HG02571 (cell line): ENCODE measurements at regions not wholly inside any gene's neighbourhood (a gene's known extent, or its start where the extent isn't known, plus 50 kb on each side); places are given as distances from the start of the nearest gene placed in this dataset.

ENCODE experiments used
- ATAC-seq: cut with Tn5 transposase; IDR thresholded peaks from one replicate; pipeline ENCODE4 v1.9.1; 2021; ENCODE audit warnings: mild to moderate bottlenecking, moderate library complexity; ENCODE audit not compliant: unreplicated experiment

DNA sequence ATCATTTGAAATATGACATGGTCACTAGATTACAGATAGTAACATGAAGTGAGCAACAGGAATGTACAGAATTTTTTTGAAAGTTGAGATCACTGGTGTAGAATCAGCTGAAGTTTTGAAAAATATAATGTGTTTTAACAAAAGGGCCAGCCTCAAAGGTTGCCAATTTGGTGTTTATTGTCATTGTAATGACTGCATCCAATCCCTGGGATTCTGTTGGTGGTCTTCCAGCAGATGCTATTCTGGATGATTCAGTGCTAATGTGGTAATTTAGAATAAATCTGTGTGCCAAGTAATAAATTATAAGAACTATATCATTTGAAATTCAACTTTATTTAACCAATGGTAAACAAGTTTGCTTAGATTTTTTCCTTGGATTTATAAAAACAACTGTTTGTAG, 436.4 kb upstream of the PKN2 start:
- no peak for ATAC-seq

DNA sequence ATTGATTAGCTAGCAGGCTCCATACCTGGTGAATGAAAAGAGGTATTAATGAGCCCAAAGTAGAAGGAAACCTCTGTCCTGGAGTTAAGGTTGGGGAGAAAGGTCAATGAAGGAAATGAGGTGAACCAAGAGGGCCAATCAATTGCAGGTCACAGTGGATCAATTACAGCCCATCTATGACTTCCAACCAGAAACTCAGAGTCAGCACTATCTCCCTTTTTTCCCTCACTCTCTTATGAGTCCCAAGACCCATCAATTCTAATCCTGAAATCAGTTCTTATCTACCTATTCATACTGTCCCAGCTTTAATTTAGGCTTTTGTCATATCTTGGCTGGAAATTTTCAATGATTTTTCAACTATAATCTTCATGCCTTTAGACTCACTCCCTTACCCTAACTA, 433.2 kb upstream of the PKN2 start:
- ATAC-seq: no peak

DNA sequence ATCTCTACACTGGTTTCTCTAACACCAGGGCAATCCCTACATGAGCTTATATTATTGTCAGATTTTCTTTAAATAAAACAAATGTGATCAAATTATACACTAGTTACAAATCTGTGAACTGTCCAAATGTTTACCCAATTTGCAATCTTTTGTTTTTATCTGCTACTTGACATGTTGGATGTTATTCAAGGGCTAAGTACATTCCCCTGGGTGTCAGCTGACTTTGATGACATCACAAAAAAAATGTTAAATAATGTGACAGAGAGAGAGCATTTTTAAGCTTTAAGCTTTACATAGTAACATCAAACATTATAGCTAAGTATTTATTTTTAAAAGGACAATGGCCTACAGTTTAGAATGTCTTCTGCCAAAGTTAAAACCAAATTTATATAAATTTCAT, 431.3 kb upstream of the PKN2 start:
- ATAC-seq: no peak

DNA sequence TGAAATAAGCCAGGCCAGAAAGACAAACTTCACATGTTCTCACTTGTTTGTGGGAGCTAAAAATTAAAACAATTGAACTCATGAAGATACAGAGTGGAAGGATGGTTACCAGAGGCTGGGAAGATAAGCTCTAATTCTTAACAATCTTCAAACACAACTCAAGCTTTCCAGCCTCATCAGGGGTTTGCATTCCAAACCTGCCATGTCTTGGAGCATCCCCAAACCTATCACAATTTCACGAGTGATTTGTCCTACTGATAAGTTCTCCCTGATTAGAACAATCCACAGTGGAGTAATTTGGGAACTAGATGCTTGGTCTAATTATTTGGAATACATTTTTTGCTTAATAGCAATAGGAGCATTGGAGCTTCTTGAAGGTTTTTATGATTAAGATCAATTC, 418.5 kb upstream of the PKN2 start:
- no peak for ATAC-seq

DNA sequence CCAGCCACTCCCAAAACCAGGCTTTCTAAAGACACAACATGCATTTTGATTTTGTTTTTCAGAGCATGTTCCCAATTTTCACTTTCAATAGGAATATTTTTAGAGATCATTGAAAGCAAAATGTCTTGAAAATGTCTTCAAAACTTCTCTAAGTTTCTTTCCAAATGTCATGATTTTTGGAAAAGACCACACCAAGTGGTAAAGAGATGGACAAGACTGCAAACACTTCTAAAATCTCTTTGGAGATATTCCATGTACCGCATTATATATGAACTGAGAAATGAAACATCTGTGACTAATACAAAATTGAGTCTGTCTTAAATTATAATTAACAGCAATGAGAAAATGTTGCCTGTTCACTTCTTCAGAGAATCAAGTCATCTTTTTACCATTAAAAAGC, 418.0 kb upstream of the PKN2 start:
- no peak for ATAC-seq

DNA sequence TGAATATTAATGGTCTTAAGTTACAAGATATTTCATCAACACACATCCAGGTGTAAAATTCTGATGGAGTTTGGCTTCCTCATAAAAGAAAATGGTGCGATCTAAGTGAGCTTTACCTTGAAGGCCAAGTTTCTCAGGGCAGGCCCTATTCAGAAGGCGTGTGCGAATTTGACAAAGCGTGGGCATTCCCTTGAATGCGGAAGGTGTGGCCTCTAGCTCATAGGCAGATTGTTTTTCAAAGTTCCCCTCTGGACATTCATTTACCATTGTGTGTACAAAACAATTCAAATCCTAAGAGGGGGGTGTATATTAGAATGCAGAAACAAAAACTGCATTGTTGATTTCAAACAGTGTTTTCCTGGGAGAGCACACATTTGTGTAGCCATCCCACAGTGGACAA, 411.9 kb upstream of the PKN2 start:
- no peak for ATAC-seq

DNA sequence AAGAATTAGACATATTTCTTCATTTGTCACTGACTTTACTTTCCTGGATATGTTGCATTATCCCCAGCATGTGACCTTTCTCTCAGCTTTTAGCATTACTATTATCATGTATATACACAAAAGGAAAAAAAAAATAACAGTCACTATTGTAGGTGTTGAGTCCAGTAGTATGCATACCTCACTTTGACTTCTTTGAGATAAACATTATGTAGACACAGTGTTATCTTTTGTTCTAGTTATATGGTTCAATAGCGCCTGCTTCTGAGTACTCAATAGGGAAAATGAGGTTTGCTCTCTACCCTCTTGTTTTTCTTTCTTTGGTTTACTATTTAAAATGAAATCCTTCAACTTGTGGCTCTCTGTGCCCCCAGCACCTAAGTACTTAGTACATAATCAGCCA, 409.6 kb upstream of the PKN2 start:
- ATAC-seq: no peak

DNA sequence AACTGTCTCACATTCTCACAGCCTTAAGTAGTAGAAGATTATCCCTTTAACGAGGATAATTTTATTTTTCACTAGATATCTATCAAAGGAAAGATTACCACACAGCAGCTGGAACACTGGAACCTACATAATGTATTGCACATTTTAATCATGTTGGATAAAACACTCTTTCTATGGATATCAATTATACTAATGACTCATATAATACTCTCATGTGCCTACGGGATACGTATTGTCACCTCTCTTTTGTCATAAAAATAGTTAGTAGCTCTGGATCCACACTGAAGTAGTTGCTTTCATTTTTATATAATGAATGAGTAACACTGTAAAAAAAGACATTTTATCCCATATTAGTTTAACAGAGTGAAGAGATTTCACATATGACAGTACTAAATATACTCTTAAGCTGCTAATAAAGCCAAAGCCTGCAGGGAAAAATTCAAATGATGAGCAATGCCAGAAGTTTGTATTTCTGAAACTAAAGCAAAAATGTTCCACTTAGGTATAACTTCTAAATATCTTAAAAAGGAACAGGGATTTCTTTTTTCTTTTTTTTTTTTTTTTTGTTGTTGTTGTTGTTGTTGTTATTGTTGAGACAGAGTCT, 408.7 kb upstream of the PKN2 start:
- ATAC-seq: no peak

DNA sequence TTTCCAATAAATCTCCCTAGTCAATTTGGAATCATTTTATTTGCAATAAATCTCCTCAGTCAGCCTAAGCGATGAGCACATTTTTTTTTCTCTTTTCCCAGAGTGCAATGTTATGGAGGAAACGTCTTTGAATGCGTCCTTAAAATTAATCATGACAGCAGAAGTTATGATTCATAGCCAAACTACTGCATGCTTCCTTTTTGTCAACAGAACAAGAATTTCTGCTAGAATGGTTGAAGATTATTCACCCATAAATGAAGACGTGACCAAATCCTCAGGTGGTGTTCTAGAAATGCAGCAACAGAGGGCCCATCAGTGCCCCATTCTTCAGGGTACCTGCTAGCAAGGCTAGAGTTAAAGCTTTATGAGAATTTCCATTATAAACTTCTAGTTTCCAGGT, 407.9 kb upstream of the PKN2 start:
- ATAC-seq: no peak

DNA sequence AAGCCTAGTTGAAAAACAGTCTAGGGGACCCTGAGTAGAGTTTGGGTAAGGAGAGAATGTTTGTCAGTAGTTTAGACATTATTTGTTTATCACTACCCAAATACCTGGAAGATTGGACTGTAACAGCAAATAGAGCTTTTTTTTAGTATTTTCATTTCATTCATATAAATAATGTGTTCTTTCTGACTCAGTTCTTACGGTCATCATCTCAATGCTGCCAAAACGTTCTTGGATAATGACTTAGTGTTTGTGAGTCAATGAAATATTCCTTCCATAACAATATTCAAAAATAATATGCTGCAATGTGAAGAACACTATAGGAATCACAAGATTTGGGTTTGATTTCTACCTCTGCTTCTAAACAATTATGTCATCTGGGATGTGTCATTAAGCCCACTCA, 400.0 kb upstream of the PKN2 start:
- ATAC-seq: no peak

DNA sequence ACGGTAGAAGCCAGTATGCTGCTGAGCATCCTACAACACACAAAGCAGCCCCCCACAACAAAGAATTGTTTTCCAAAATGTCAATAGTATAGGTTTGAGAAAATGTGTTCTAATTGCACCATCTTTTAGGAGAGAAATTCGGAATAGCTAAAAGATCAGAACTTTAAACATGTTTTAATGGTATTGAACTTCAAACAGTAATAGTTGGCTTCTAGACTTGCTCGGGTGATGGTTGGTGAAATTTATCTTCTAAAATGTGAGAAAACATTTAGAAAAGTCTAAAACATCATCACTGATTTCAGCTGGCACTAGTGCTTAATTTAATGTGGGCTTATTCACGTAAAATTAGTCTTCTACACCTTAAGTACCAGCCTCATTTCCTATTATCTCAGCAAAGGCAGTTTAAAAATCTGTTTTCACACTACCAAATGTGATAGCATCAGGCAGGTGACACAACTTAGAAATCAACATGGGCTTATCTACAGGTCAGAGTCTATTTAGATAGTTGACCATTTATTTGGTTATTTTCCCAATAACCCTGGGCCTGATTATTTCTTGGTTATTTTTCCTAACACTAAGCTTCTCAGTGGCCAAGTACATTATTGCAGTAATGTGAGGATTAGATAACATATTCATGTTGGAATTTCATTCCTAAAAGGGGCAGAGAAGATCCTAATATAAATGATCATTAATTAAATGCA, 399.3 kb upstream of the PKN2 start:
- no peak for ATAC-seq

DNA sequence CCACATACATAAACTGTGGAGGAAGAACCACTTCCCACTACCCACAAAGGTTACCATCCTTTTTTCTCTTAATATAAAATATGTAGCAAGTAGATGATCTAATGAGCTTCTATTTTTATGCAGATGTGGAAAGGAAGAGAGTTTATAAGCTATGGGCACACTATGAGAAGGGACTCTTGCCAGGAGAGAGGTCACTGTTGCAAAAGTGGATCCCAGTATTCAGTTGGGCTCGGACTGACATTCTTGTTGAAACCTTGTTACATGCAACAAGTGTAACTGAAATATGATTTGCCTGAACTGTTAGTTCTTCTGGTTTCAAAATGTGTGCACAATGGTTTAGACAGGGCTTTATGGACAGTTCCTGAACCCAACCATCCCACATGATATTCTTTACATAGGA, 397.4 kb upstream of the PKN2 start:
- ATAC-seq: no peak

DNA sequence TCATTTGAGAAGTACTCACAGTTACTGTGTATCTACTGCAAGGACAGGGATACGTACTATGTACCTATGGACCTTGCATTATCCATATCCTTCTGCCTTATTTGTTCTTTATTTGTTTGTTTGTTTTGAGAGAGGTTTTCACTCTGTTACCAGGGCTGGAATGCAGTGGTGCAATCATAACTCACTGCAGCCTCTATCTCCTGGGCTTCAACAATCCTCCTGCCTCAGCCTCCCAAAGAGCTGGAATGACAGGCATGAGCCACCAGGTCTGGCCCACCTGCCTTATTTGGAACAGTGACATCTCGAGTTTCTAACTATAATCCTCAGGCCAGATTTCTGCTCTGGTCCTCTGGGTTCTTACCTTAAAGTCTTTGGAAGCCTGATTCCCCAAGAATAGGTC, 395.5 kb upstream of the PKN2 start:
- no peak for ATAC-seq

DNA sequence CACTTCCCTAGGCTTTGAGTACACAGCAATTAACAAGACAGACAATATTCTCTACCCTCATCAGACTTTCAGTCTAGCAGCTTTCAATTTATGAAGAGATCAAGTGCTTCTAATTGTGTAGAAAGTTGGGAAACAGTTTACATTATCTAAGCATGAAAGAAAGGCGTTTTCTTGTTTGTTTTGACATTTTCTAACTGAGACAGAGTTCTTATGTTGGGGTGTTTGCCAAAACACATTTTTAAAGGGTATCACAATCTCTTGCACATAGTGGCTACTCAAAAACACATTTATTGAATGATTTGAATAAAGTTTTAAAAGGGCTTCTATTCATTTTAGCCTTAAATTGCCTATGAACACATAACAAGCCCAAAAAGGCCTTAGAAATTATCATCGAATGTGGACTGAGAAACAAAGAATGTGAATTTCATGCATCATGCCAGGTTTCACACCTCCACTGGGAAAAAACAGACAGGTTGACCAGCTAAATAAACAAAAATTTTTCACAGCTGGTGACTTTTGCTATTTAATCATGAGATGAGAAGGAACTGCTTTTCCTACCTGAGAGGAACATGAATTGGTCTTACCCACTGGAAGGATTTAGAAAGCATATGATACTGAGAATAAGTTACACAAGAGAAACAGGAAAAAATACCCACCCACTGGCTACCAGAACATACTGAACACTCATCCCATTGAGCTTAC, 394.5 kb upstream of the PKN2 start:
- ATAC-seq: no peak

DNA sequence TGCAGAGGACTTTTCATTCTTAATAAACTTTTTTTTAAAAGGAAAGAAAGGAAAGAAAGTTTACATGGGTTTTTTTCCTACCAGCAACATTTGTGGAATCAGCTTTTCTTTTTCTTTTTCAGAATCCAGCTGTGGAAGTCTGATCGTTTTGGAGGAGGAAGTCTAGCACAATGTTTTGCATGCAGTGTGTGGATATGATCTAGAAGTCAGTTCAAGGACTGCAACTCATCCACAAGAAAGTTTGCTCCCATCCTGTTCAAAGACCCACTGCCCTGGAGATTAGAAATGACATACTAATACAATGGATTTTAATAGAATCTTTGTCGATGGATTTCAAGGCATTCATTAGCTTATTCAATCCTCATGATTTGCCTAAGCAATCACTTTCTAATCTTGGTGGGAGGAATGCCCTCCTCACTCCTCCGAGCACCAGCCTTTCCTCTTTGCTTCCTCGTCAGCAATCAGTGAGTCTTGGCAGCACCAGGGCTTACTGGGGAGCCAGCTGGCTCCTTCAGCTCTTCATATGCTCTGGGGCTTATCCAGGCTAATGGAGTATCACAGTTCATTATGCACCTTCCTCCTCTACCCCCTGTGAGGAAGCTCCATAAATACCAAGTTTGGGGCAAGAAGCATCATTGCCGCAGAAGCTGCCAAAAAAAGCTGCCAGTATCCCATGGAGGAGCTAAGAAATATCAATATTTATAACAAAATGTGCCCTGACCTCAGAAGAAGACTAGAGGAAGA, 392.3 kb upstream of the PKN2 start:
- ATAC-seq: no peak

DNA sequence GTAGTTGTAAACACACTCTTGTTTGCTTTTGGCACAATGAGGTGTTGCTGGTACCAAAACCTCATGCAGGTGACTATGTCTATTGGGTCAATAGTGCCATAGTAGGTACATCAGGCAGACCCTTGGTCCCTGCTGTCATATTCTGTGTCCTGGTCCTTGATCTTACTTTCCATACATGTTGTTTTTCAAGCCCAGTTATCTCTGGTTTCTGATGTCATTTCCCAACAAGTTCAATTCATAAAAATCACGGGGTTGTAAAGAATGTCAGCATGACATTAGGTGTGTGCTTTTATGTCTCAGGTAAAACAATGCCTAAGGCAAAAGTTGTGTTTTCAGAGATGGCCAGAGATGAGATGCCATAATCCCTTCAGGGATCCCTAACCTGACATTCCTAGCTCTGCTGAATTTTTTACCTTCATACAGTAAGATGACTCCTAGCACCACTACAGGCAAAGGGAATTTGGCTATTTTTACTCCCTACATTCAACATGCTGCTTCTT, 390.3 kb upstream of the PKN2 start:
- ATAC-seq: no peak

DNA sequence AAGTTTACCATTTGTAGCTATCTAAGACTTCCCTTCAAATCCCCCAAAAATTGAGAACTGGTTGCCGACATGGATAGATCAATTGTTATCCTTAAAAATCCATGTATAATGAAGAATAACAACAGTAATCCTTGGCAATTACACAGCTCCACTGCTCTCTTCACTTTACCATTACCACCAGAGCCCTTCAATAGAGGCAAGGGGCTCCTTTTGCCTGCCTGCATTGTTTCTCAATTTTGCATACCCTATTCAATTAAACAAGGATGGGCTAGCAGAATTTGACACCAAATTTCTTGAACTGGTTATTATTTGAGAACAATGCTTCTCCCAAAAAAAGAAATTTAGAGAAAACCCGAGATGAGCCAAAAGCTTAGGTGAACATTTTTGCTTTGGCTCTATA, 387.8 kb upstream of the PKN2 start:
- ATAC-seq: no peak

DNA sequence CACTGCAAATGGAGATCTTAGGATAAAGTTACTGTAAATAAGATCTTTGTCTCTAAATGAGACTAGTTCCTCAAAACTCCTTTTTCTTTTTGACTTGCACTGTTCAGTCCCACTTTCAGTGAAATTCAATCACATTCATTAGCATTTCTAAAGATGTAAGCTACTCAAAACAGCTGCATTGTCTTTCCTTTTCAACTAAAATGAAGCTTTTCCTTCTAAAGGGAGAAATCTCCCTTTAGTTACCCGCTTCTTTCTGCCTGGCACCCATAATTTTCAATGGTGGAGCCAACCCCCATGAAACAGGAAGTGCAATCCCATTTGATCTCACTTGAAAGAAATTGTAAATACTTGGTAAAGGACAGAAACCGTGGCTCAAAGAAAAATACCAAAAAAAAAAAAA, 387.4 kb upstream of the PKN2 start:
- ATAC-seq: no peak

DNA sequence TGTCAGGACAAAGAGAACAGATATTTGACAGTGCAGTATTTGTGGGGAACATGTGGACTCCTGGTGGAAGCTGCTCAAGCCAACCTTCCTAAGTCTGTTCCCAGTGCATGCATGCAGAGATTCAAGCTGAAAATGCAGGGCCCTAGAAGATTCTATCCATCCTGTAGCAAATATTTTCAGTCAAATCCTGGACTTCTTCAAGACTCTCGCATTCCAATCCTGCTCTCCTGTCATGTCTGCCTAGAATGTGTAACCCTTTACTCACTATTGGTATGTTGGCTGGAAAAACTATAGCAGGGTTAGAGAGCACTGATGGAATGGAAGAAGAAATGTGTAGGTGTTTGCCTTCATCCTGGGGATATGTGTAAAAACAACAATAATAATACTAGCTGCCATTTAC, 385.6 kb upstream of the PKN2 start:
- no peak for ATAC-seq

DNA sequence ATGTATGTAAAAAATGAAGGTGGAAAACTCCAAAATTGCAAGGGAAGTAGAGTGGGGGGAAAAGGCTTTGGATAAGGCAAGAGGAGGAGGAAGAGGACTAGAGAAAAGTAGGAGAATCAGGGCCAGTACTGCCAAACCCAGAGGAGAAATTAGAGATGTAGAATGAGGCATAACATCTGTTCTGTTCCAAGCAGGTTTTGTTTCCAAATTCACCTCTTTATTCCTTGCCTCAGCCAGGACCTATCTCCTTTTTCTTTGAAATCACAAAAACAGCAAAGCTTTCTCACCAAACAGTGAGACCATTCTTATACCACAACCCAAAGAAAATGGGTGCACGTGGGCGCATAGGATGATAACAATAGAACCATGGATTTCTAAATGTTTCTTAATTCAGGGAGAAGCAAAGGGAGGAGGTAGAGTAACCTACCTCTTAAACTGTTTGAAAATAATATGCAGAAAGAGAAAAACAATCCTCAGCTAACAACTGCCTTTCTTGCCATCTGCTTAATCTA, 383.3 kb upstream of the PKN2 start:
- no peak for ATAC-seq

DNA sequence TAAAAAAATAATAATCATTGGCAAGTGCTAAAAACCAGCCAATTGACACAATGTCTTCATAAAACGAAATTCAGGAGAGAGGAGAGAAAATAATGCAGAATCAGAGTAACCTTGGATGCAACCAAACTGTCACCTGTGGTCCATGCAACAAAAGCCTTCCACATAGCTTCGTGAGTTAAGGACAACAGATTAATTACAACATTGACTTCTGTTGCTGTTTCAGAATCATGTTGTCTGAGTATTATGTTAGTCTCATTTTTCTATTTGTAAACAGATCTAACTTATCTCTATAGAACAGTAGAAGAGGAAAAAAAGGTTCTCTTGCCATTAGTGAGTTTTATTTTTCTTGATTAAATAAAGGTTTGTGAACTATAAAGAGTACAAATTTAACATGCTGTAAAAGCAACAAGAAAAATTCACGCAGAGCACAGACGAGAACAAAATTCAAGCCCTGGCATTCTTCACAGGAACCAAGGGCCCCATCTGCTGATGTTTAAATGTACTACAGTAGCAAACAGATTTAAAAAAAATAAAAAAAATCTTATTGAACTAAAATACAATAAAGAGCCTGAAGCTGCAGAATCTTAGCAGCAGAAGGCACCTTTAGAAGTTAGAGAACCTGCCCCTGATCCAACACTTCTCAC, 381.1 kb upstream of the PKN2 start:
- no peak for ATAC-seq
